GM12892 (cell line): ENCODE measurements at regions not wholly inside any gene's neighbourhood (a gene's known extent, or its start where the extent isn't known, plus 50 kb on each side); places are given as distances from the start of the nearest gene placed in this dataset.

ENCODE experiments used
- POLR2A ChIP-seq: IDR thresholded peaks from 2 replicates; pipeline ENCODE4 v1.6.1; 2011; ENCODE audit warnings: low read depth, low read length, control low read depth
- POLR2AphosphoS5 ChIP-seq: IDR thresholded peaks from 2 replicates; pipeline ENCODE4 v1.6.1; 2011; ENCODE audit warnings: low read depth, low read length, control low read depth
- TAF1 ChIP-seq: IDR thresholded peaks from 2 replicates; pipeline ENCODE4 v1.6.1; 2011; ENCODE audit warnings: low read depth, mild to moderate bottlenecking, control low read depth, low read length, borderline replicate concordance

GRCh38 chr10:129005804-129006203 lies 461.2 kb upstream of the MGMT start:
- TF ChIP-seq POLR2A (no peak), TAF1 (no peak), POLR2AphosphoS5 (no peak)
